22Rv1 (cell line): ENCODE measurements at regions not wholly inside any gene's neighbourhood (a gene's known extent, or its start where the extent isn't known, plus 50 kb on each side); places are given as distances from the start of the nearest gene placed in this dataset.
"Not testable (repeated sequence)": the region's sequence is repeated elsewhere in the genome, so short reads cannot be mapped to it uniquely, and the experiment has no call there.

Source experiments
- CTCF ChIP-seq: fragments of 450-650 bp; IDR thresholded peaks from 2 replicates; pipeline ENCODE4 v1.5.1; 2017; ENCODE audit warnings: mild to moderate bottlenecking
- ZFX ChIP-seq: fragments of 450-650 bp; IDR thresholded peaks from 2 replicates; pipeline ENCODE4 v1.6.1; 2017; ENCODE audit warnings: antibody characterized with exemption, borderline replicate concordance

GRCh38 chr7:68714135-68714534, 884.1 kb upstream of the AUTS2 start:
- not testable (repeated sequence) for TF ChIP-seq CTCF, ZFX
